ENCODE measurements at regions not wholly inside any gene's neighbourhood (a gene's known extent, or its start where the extent isn't known, plus 50 kb on each side); places are given as distances from the start of the nearest gene placed in this dataset.

GRCh38 chr9:81264516-81264915 lies 424.8 kb downstream of the TLE1 start:
- no peak for TF ChIP-seq CTCF (IDR thresholded peaks at IDR 0.05)
- no peak for ATAC-seq (ENCODE audit: low FRiP score)
- no peak for DNase-seq (ENCODE audit: low spot score)

DNA sequence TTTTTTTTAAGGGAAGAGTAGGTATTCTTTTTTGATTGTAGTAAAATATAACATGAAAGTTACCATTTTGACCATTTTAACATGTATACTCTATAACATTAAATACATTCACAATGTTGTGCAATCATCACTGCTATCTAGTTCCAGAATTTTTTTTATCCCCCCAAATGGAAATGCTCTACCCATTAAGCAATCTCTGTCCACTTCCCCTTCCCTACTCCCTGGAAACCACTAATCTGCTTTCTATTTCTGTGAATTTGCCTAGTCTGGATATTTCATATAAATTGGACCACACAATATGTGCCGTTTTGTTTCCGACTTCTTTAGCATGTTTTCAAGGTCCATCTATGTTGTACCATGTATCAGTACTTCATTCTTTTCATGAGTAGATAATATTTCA lies 429.5 kb downstream of the TLE1 start:
- ATAC-seq (ENCODE audit: low FRiP score) (no peak), DNase-seq (ENCODE audit: low spot score) (no peak)
- no peak for TF ChIP-seq CTCF (IDR thresholded peaks at IDR 0.05)

- ATAC-seq (ENCODE audit: low FRiP score) (no peak), DNase-seq (ENCODE audit: low spot score) (no peak)
- no peak for TF ChIP-seq CTCF (IDR thresholded peaks at IDR 0.05)
These were observed 433.0 kb downstream of the TLE1 start for GRCh38 chr9:81256368-81256767.

GRCh38 chr9:81250606-81251005 lies 438.7 kb downstream of the TLE1 start:
- no peak for TF ChIP-seq CTCF (IDR thresholded peaks at IDR 0.05)
- ATAC-seq (ENCODE audit: low FRiP score) = no peak

DNA sequence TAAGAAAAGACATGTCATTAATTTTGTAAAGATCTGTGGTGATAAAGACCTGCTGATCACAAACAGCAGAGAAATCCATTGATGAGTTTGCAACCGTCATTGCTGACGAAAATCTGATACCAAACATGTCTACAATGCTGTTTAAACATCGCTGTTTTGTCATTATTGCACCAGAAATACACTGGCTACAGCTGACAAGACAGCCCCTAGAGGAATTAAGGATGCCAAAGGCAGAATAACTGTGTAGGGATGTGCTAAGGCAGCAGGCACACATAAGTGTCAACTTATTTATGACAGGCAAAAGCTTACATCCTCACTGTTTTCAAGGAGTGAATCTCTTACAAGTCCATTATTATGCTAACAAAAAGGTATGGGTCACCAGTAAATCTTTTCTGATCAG lies 439.3 kb downstream of the TLE1 start:
- no peak for ATAC-seq (ENCODE audit: low FRiP score)
- DNase-seq (ENCODE audit: low spot score) = no peak

More at GRCh38 chr9:81250606-81251005, 438.7 kb downstream of the TLE1 start:
- no peak for DNase-seq (ENCODE audit: low spot score)

DNA sequence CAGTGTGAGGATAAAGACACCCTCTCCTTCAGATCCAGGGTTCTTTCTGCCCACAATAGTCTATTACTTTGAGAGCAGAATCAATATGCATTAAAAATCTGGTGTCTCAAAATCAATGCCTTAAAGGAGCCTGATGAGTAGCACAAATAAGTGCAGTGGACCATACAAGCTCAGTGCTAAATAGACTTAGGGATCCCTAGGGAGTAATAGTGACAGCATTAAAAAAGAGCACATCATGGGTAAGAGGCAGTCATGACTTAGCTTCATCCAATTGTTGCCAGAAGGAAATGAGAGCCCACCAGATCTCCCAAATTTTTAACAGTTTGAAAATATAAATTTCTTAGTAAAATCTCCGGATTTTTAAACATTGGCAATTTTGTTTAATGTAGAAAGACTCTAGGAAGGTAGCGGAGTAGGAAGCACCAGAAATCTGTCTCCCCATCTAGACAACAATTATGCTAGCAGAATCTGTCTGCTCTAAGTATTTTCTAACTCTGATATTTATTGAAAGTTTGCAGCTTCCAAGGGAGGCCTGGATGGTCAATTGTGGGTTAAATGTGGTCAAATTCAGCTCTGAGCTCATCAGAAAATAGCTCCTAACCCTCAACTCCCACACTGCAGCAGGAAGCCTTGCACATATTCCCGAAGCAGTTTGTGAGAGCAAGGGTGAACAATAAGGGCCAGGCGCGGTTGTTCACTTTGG lies 443.9 kb downstream of the TLE1 start:
- no peak for TF ChIP-seq CTCF (IDR thresholded peaks at IDR 0.05)
- DNase-seq (ENCODE audit: low spot score) = no peak
- no peak for ATAC-seq (ENCODE audit: low FRiP score)

More for the DNA sequence above, 439.3 kb downstream of the TLE1 start:
- no peak for TF ChIP-seq CTCF (IDR thresholded peaks at IDR 0.05)

DNA sequence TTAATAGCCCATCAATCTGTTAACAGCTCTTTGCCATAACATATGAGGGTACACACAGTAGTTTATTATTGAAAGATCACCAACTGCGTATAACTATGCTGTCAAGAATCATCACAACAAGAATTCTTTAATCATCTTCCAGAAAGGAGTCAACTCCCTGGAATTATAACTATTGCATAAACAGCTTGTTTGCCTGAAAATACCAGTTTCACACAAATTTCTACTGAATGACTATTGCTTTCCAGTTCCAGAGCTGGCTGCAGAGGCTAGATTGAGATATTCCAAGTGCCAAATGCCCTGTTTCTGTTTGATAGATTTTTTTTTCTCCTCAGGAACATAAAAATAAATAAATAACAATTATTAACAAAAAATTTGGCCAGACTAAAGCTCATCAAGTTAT lies 444.7 kb downstream of the TLE1 start:
- TF ChIP-seq CTCF (IDR thresholded peaks at IDR 0.05) = no peak
- ATAC-seq (ENCODE audit: low FRiP score) (peak; percentile 73), DNase-seq (ENCODE audit: low spot score) (no peak)
